H1 (cell line): ENCODE measurements at regions not wholly inside any gene's neighbourhood (a gene's known extent, or its start where the extent isn't known, plus 50 kb on each side); places are given as distances from the start of the nearest gene placed in this dataset.

Experiments used
- CTCF ChIA-PET: fragments of 300-600 bp; sonication (Branson Sonifier 250); formaldehyde crosslinking; loops from one replicate; lab custom pipeline; 2021; ENCODE audit not compliant: partially characterized antibody; lab: Charles Lee
- POLR2A ChIA-PET: fragments of 300-600 bp; sonication (Branson Sonifier 250); formaldehyde crosslinking; loops from one replicate; lab custom pipeline; 2021; ENCODE audit warnings: inconsistent platforms; ENCODE audit not compliant: partially characterized antibody; lab: Charles Lee
- DNase-seq, 2 experiments: peaks; one replicate each; pipeline versions ENCODE4 v3.0.0 to v3.0.0-alpha.2; 2010 to 2022; ENCODE audit warnings: low spot score in 2 of 2, low read depth in 1 of 2, mixed read lengths in 1 of 2
- FAIRE-seq: peaks from 2 replicates; lab custom pipeline; 2011; peaks lifted over from hg19 to GRCh38; lab: Jason Lieb, UNC
- H2AFZ ChIP-seq: 2 replicates; pipeline ENCODE4 v1.8.1; 2012; ENCODE audit warnings: low read length, inconsistent platforms
- H2AK5ac ChIP-seq: 2 replicates; pipeline ENCODE4 v1.6.1; 2013; ENCODE audit warnings: low read depth, low read length
- H2BK120ac ChIP-seq: replicated peaks from 2 replicates; pipeline ENCODE3; 2013; ENCODE audit warnings: low read depth, low read length, inconsistent platforms
- H2BK12ac ChIP-seq: 2 replicates; pipeline ENCODE4 v1.6.1; 2013; ENCODE audit warnings: low read depth, low read length
- H2BK15ac ChIP-seq: 2 replicates; pipeline ENCODE4 v1.6.1; 2013; ENCODE audit warnings: low read length
- H2BK20ac ChIP-seq: 2 replicates; pipeline ENCODE4 v1.6.1; 2013; ENCODE audit warnings: low read length
- H2BK5ac ChIP-seq: 2 replicates; pipeline ENCODE4 v1.6.1; 2013; ENCODE audit warnings: low read depth, low read length
- H3K14ac ChIP-seq: 2 replicates; pipeline ENCODE4 v1.6.1; 2013; ENCODE audit warnings: inconsistent platforms; ENCODE audit not compliant: insufficient read length
- H3K18ac ChIP-seq: 2 replicates; pipeline ENCODE4 v1.6.1; 2013; ENCODE audit warnings: low read length; ENCODE audit errors: extremely low read depth
- H3K23ac ChIP-seq: 2 replicates; pipeline ENCODE4 v1.6.1; 2013; ENCODE audit warnings: inconsistent platforms; ENCODE audit not compliant: insufficient read length
- H3K23me2 ChIP-seq: 2 replicates; pipeline ENCODE4 v1.6.1; 2013; ENCODE audit warnings: low read depth, low read length
- H3K27ac ChIP-seq: 2 replicates; pipeline ENCODE4 v1.6.1; 2011; ENCODE audit warnings: low read depth, low read length, inconsistent platforms
- H3K27me3 ChIP-seq, 4 experiments: replicated peaks in 1 of 4; 1 replicate in 1 of 4; 2 replicates in 3 of 4; pipeline versions ENCODE4 v1.6.1 to v1.8.1; 2011 to 2013; ENCODE audit warnings: low read length in 3 of 4, mild to moderate bottlenecking in 3 of 4, inconsistent platforms in 2 of 4, mixed read lengths in 2 of 4, moderate library complexity in 1 of 4; ENCODE audit not compliant: control insufficient read depth in 3 of 4, insufficient read depth in 3 of 4; ENCODE audit errors: extremely low read depth in 1 of 4
- H3K36me3 ChIP-seq, 4 experiments: 2 replicates each; pipeline versions ENCODE4 v1.6.1 to v1.8.1; 2011 to 2013; ENCODE audit warnings: mild to moderate bottlenecking in 4 of 4, low read length in 3 of 4, moderate library complexity in 2 of 4, control low read depth in 1 of 4, inconsistent platforms in 1 of 4; ENCODE audit not compliant: insufficient read depth in 4 of 4, control insufficient read depth in 2 of 4
- H3K4ac ChIP-seq: replicated peaks from 2 replicates; pipeline ENCODE3; 2013; ENCODE audit warnings: low read length, low read depth, mixed read lengths, inconsistent platforms; ENCODE audit not compliant: insufficient read length
- H3K4me1 ChIP-seq, 4 experiments: replicated peaks in 1 of 4; 1 replicate in 1 of 4; 2 replicates in 3 of 4; pipeline versions ENCODE4 v1.6.1 to v1.8.1; 2011 to 2013; ENCODE audit warnings: low read length in 3 of 4, inconsistent platforms in 2 of 4, mixed read lengths in 1 of 4; ENCODE audit not compliant: insufficient read depth in 4 of 4, control insufficient read depth in 3 of 4
- H3K4me2 ChIP-seq, 2 experiments: 2 replicates each; pipeline versions ENCODE4 v1.6.1 to v1.8.1; 2011 to 2013; ENCODE audit warnings: low read depth in 2 of 2, low read length in 2 of 2, control low read depth in 1 of 2, inconsistent platforms in 1 of 2, mild to moderate bottlenecking in 1 of 2; ENCODE audit not compliant: insufficient read depth in 1 of 2
- H3K4me3 ChIP-seq, 4 experiments: fragments of 200-600, 300-600 bp in 1 of 4; sonication (generic), shearing (Covaris generic), sonication (Bioruptor Twin) in 1 of 4; 2 replicates each; pipeline versions ENCODE4 v1.5.1 to v1.8.1; 2011 to 2016; ENCODE audit warnings: low read length in 4 of 4, low read depth in 3 of 4, control low read depth in 2 of 4, inconsistent platforms in 2 of 4, mild to moderate bottlenecking in 2 of 4, mixed read lengths in 1 of 4, moderate library complexity in 1 of 4; ENCODE audit not compliant: insufficient read depth in 2 of 4; ENCODE audit errors: extremely low read depth in 1 of 4
- H3K56ac ChIP-seq: replicated peaks from 2 replicates; pipeline ENCODE3; 2013; ENCODE audit warnings: low read depth, mild to moderate bottlenecking, mixed read lengths, low read length, inconsistent platforms; ENCODE audit not compliant: insufficient read length
- H3K79me1 ChIP-seq: 2 replicates; pipeline ENCODE4 v1.6.1; 2013; ENCODE audit warnings: low read depth, low read length, control low read depth
- H3K79me2 ChIP-seq, 2 experiments: 2 replicates each; pipeline versions ENCODE4 v1.6.1 to v1.8.1; 2012 to 2013; ENCODE audit warnings: low read length in 2 of 2, mild to moderate bottlenecking in 2 of 2, inconsistent platforms in 1 of 2; ENCODE audit not compliant: insufficient read depth in 2 of 2, control insufficient read depth in 1 of 2
- H3K9ac ChIP-seq, 4 experiments: replicated peaks in 1 of 4; 1 replicate in 1 of 4; 2 replicates in 3 of 4; pipeline versions ENCODE4 v1.6.1 to v1.8.1; 2011 to 2013; ENCODE audit warnings: low read depth in 3 of 4, low read length in 3 of 4, control low read depth in 2 of 4, mild to moderate bottlenecking in 2 of 4, moderate library complexity in 2 of 4, inconsistent platforms in 1 of 4; ENCODE audit errors: extremely low read depth in 1 of 4
- H3K9me3 ChIP-seq, 2 experiments: 2 replicates each; pipeline versions ENCODE4 v1.6.1 to v1.8.1; 2012 to 2013; ENCODE audit warnings: mild to moderate bottlenecking in 2 of 2, moderate library complexity in 2 of 2, control low read depth in 1 of 2, inconsistent platforms in 1 of 2, low read depth in 1 of 2, low read length in 1 of 2, mixed read lengths in 1 of 2; ENCODE audit not compliant: insufficient read depth in 2 of 2
- H4K20me1 ChIP-seq, 2 experiments: replicated peaks in 1 of 2; 2 replicates each; pipeline versions ENCODE3 to v1.8.1; 2011 to 2013; ENCODE audit warnings: inconsistent platforms in 2 of 2, low read length in 2 of 2, mild to moderate bottlenecking in 1 of 2; ENCODE audit not compliant: insufficient read depth in 2 of 2, control insufficient read depth in 1 of 2
- H4K5ac ChIP-seq: 2 replicates; pipeline ENCODE4 v1.6.1; 2013; ENCODE audit warnings: low read length, low read depth, mixed read lengths, inconsistent platforms; ENCODE audit not compliant: insufficient read length
- H4K8ac ChIP-seq: 2 replicates; pipeline ENCODE4 v1.8.0; 2013; ENCODE audit warnings: mild to moderate bottlenecking, moderate library complexity, low read length, inconsistent platforms; ENCODE audit not compliant: insufficient read depth; ENCODE audit errors: extremely low read depth
- H4K91ac ChIP-seq: replicated peaks from 2 replicates; pipeline ENCODE3; 2013; ENCODE audit warnings: low read length, mixed read lengths, inconsistent platforms; ENCODE audit not compliant: insufficient read length
- CHD1 ChIP-seq: IDR thresholded peaks from 2 replicates; pipeline ENCODE4 v1.6.1; 2012; ENCODE audit warnings: low read depth, low read length, improper control_type of control experiment
- CHD2 ChIP-seq: IDR thresholded peaks from 2 replicates; pipeline ENCODE4 v1.6.1; 2012; ENCODE audit warnings: low read length, improper control_type of control experiment
- CTBP2 ChIP-seq: IDR thresholded peaks from 2 replicates; pipeline ENCODE4 v1.7.0; 2011; ENCODE audit warnings: borderline replicate concordance, mild to moderate bottlenecking, moderate library complexity, mixed read lengths, low read length; ENCODE audit not compliant: insufficient read depth, insufficient read length
- EGR1 ChIP-seq: IDR thresholded peaks from 2 replicates; pipeline ENCODE4 v1.6.1; 2011; ENCODE audit warnings: low read depth, low read length, borderline replicate concordance
- JUND ChIP-seq: IDR thresholded peaks from 2 replicates; pipeline ENCODE4 v1.6.1; 2011; ENCODE audit warnings: mild to moderate bottlenecking, improper control_type of control experiment, low read length
- KDM1A ChIP-seq: fragments of 200-600, 300-600 bp; sonication (generic); IDR thresholded peaks from 2 replicates; pipeline ENCODE4 v1.7.1; 2016; ENCODE audit warnings: mild to moderate bottlenecking, low read length, borderline replicate concordance
- MAFK ChIP-seq: IDR thresholded peaks from 2 replicates; pipeline ENCODE4 v1.6.1; 2012; ENCODE audit warnings: low read depth, mild to moderate bottlenecking, improper control_type of control experiment, low read length
- POLR2A ChIP-seq, 2 experiments: IDR thresholded peaks; 1 replicate in 1 of 2; 2 replicates in 1 of 2; pipeline ENCODE4 v1.6.1; 2011; ENCODE audit warnings: low read depth in 2 of 2, low read length in 2 of 2, mild to moderate bottlenecking in 2 of 2; ENCODE audit errors: control extremely low read depth in 1 of 2
- SIRT6 ChIP-seq: IDR thresholded peaks from one replicate; pipeline ENCODE4 v1.7.1; 2012; ENCODE audit warnings: low read length, inconsistent platforms
- SP4 ChIP-seq: IDR thresholded peaks from 2 replicates; pipeline ENCODE4 v1.6.1; 2012; ENCODE audit warnings: low read length, inconsistent platforms
- WGBS, 2 experiments: shearing (Covaris generic) in 1 of 2; methylation state at CpG; one replicate each; pipeline versions ENCODE4 v1.1.6 to v1.1.7; 2013 to 2015; ENCODE audit warnings: low lambda C conversion rate in 2 of 2, mixed read lengths in 2 of 2, inconsistent platforms in 1 of 2, low coverage in 1 of 2, missing lambda C conversion rate in 1 of 2; ENCODE audit not compliant: insufficient replicate concordance in 2 of 2, insufficient coverage in 1 of 2, insufficient read length in 1 of 2; ENCODE audit errors: extremely low coverage in 1 of 2, missing lambda C conversion rate in 1 of 2; 5-methylcytosine and 5-hydroxymethylcytosine counted together
- TF ChIP-seq, protein P1 (sequence below): IDR thresholded peaks from 2 replicates; pipeline ENCODE4 v1.6.1; 2012; ENCODE audit warnings: inconsistent platforms
- TF ChIP-seq, protein P2 (sequence below): IDR thresholded peaks from 2 replicates; pipeline ENCODE4 v1.6.1; 2012; ENCODE audit warnings: low read length, inconsistent platforms

DNA sequence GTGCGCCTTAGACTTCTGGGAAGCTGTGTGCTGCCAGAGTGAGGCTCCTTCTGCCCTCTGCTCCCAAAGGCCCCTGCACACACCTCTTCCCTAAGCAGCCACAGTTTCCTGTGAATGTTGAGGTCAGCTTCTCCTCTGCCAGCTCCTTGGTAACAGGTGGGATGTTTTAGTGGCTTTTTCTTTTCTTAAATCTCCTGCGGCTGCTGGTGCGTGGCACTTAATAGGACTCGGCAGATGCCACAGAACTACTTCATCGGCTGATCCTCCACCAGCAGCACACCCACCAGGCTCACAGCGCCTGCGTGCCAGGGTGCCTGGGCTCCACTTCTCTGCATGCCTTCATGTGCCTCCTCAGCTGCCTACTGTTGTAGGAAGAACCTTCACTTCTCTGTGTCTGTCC is 87.8 kb downstream of the RCN1 start:
- ChIA-PET CTCF (interaction anchor here (0.6 to 7.6 kb wide), 7 partner anchors 10 to 230 kb away, joined by 3 to 74 read pairs (median 4); no protein-coding TSS in a partner anchor), POLR2A (no interaction called here)
- FAIRE-seq: no peak

More for the DNA sequence above, 87.8 kb downstream of the RCN1 start:
- no peak overlapping the region for H3K4me2 ChIP-seq
- H3K36me3 ChIP-seq: no peaks in the 10 kb centered on the region
- 95% methylated on average over 7 of the region's 7 CpGs; no CpG with 5 or more reads in 1 of the 2 experiments for WGBS, 2 experiments
- no peak overlapping the region for H3K4me3 ChIP-seq
- no peak overlapping the region for H2AK5ac ChIP-seq
- no peak overlapping the region for H2BK5ac ChIP-seq
- no peaks in the 10 kb centered on the region for H3K4me1 ChIP-seq
- peaks cover 2% of the 10 kb centered on the region; the same call in 1 of the 2 replicates for H3K23me2 ChIP-seq
- no peak overlapping the region for H4K91ac ChIP-seq
- DNase-seq: no peak
- no peak overlapping the region for H2BK120ac ChIP-seq
- H4K8ac ChIP-seq: no peak overlapping the region; the same call in 1 of the 2 replicates
- no peak overlapping the region for H2BK15ac ChIP-seq
- no peaks in the 10 kb centered on the region for H3K79me1 ChIP-seq
- H3K9me3 ChIP-seq: no peaks in the 10 kb centered on the region
- H3K14ac ChIP-seq: no peak overlapping the region
- no peak overlapping the region for H4K5ac ChIP-seq
- no peaks in the 10 kb centered on the region for H3K27me3 ChIP-seq
- H2BK20ac ChIP-seq: no peak overlapping the region
- no peaks in the 10 kb centered on the region for H3K79me2 ChIP-seq
- H3K9ac ChIP-seq: no peak overlapping the region
- no peak overlapping the region for H3K27ac ChIP-seq
- TF ChIP-seq MAFK: no peak
- TF ChIP-seq KDM1A: no peak
- TF ChIP-seq POLR2A (IDR thresholded peaks at IDR 0.05; ENCODE audit: control extremely low read depth in 1 of 2, low read depth in 2 of 2, low read length in 2 of 2): no peak
- TF ChIP-seq CTBP2: no peak
- TF ChIP-seq JUND: no peak
- no peak for TF ChIP-seq CHD1
- no peak for TF ChIP-seq SP4
- no peak for TF ChIP-seq CHD2
- TF ChIP-seq, protein P1, sequence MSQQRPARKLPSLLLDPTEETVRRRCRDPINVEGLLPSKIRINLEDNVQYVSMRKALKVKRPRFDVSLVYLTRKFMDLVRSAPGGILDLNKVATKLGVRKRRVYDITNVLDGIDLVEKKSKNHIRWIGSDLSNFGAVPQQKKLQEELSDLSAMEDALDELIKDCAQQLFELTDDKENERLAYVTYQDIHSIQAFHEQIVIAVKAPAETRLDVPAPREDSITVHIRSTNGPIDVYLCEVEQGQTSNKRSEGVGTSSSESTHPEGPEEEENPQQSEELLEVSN: no peak
- TF ChIP-seq SIRT6: no peak
- TF ChIP-seq EGR1: no peak
- TF ChIP-seq, protein P2, sequence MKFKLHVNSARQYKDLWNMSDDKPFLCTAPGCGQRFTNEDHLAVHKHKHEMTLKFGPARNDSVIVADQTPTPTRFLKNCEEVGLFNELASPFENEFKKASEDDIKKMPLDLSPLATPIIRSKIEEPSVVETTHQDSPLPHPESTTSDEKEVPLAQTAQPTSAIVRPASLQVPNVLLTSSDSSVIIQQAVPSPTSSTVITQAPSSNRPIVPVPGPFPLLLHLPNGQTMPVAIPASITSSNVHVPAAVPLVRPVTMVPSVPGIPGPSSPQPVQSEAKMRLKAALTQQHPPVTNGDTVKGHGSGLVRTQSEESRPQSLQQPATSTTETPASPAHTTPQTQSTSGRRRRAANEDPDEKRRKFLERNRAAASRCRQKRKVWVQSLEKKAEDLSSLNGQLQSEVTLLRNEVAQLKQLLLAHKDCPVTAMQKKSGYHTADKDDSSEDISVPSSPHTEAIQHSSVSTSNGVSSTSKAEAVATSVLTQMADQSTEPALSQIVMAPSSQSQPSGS: no peak
- H3K4ac ChIP-seq: no peak overlapping the region
- no peak overlapping the region for H2BK12ac ChIP-seq
- H4K20me1 ChIP-seq: no peaks in the 10 kb centered on the region
- no peak overlapping the region for H3K56ac ChIP-seq
- no peak overlapping the region for H2AFZ ChIP-seq
- H3K18ac ChIP-seq: no peak overlapping the region
- no peak overlapping the region for H3K23ac ChIP-seq
